ENCODE measurements at regions not wholly inside any gene's neighbourhood (a gene's known extent, or its start where the extent isn't known, plus 50 kb on each side); places are given as distances from the start of the nearest gene placed in this dataset.

DNA sequence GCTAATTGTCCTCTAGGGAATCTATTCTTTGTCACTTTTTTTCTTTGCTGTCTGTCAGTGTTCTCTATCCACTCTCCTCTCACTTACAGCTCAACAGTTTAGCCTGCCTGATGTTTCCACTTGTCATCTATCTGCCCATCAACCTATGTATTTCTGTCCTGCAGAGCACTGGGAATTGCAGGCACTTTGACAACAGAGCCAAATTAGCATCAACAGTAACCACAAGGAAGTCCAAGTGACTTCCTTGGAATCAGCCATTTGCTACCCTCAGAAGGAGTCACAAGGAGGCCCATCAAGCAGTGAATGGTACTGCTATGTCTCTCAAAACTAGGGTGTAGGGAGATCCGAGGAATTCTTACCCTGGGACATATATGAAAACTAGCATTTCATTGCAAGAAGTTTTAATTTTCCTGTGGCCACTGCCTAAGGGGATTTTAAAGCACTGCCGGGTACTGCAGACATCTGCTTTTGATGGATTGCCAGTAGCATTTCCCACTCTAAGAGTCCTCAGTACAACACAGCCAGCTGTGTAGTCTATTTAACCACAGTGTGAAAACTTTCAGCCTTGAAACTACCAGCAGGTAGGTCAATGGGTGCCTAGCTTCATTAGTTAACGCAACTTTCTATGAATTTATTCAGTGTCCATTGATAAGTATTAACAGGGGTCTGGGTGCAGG is 898.8 kb downstream of the NTRK3 start (continued):
- TF ChIP-seq ZNF782 (CRISPR knock-in tag; IDR thresholded peaks at IDR 0.05; ENCODE audit: borderline replicate concordance) = no peak
- no peak for TF ChIP-seq ZNF251 (CRISPR knock-in tag; IDR thresholded peaks at IDR 0.05)
- no peak for TF ChIP-seq MYNN (CRISPR knock-in tag; IDR thresholded peaks at IDR 0.05; ENCODE audit: low read depth)
- no peak for TF ChIP-seq MTA1 (CRISPR knock-in tag; IDR thresholded peaks at IDR 0.05; ENCODE audit: borderline replicate concordance)
- no peak for TF ChIP-seq MEIS1 (CRISPR knock-in tag; IDR thresholded peaks at IDR 0.05; ENCODE audit: borderline replicate concordance)
- no peak for TF ChIP-seq ZNF607 (CRISPR knock-in tag; IDR thresholded peaks at IDR 0.05; ENCODE audit: borderline replicate concordance)
- no peak for TF ChIP-seq HDAC6 (IDR thresholded peaks at IDR 0.05; ENCODE audit: low read depth, low read length)
- TF ChIP-seq ZNF543 (CRISPR knock-in tag; IDR thresholded peaks at IDR 0.05) = no peak
- no peak for TF ChIP-seq ZNF83 (CRISPR knock-in tag; IDR thresholded peaks at IDR 0.05; ENCODE audit: borderline replicate concordance)
- no peak for TF ChIP-seq YEATS2 (CRISPR knock-in tag; IDR thresholded peaks at IDR 0.05; ENCODE audit: borderline replicate concordance)
- TF ChIP-seq ZNF577 (CRISPR knock-in tag; IDR thresholded peaks at IDR 0.05; ENCODE audit: borderline replicate concordance, low read depth) = no peak
- no peak for TF ChIP-seq ZNF513 (CRISPR knock-in tag; conservative IDR thresholded peaks at IDR 0.05)
- TF ChIP-seq ZFP82 (CRISPR knock-in tag; IDR thresholded peaks at IDR 0.05; ENCODE audit: borderline replicate concordance) = no peak

Data from HepG2 (cell line).